ENCODE measurements at regions not wholly inside any gene's neighbourhood (a gene's known extent, or its start where the extent isn't known, plus 50 kb on each side); places are given as distances from the start of the nearest gene placed in this dataset.

GRCh38 chr9:96178153-96178552 lies 123.8 kb downstream of the HSD17B3 start:
- TF ChIP-seq, protein P1, sequence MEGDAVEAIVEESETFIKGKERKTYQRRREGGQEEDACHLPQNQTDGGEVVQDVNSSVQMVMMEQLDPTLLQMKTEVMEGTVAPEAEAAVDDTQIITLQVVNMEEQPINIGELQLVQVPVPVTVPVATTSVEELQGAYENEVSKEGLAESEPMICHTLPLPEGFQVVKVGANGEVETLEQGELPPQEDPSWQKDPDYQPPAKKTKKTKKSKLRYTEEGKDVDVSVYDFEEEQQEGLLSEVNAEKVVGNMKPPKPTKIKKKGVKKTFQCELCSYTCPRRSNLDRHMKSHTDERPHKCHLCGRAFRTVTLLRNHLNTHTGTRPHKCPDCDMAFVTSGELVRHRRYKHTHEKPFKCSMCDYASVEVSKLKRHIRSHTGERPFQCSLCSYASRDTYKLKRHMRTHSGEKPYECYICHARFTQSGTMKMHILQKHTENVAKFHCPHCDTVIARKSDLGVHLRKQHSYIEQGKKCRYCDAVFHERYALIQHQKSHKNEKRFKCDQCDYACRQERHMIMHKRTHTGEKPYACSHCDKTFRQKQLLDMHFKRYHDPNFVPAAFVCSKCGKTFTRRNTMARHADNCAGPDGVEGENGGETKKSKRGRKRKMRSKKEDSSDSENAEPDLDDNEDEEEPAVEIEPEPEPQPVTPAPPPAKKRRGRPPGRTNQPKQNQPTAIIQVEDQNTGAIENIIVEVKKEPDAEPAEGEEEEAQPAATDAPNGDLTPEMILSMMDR (conservative IDR thresholded peaks at IDR 0.05; ENCODE audit: low read length): no peak
- no peak for TF ChIP-seq EZH2phosphoT487 (IDR thresholded peaks at IDR 0.05; ENCODE audit: borderline replicate concordance)

All from Loucy (cell line).